K562 (cell line): ENCODE measurements at regions not wholly inside any gene's neighbourhood (a gene's known extent, or its start where the extent isn't known, plus 50 kb on each side); places are given as distances from the start of the nearest gene placed in this dataset.

ENCODE experiments used
- ATAC-seq: fragments of 200-7000 bp; cut with Tn5 transposase; 3 replicates; pipeline ENCODE4 v1.9.1; 2020; ENCODE audit warnings: moderate library complexity
- BruUV-seq: library from RNA; stranded (reverse); fragments of 400-500 nt; replicated peaks from 2 replicates; lab custom pipeline; 2021; lab: Mats Ljungman, UMichigan
- CTCF ChIA-PET: fragments of 300-600 bp; formaldehyde crosslinking; extraction: SDS; loops from one replicate; lab custom pipeline; 2021; ENCODE audit warnings: low intra/inter-chr PET ratio; lab: Yijun Ruan, JAX
- POLR2A ChIA-PET: fragments of 300-600, 350-650 bp; sonication (Branson Sonifier 250); formaldehyde crosslinking; extraction: SDS; loops from one replicate; lab custom pipeline; 2021; ENCODE audit warnings: antibody characterized with exemption, inconsistent platforms; lab: Yijun Ruan, JAX
- DNase-seq, 4 experiments: peaks; one replicate each; pipeline versions ENCODE4 v3.0.0 to v3.0.0-alpha.2; 2011 to 2018; ENCODE audit warnings: low spot score in 3 of 4, mixed read lengths in 3 of 4; ENCODE audit errors: extremely low read depth in 1 of 4
- FAIRE-seq: peaks from 2 replicates; lab custom pipeline; 2011; peaks lifted over from hg19 to GRCh38; lab: Jason Lieb, UNC
- H2AFZ ChIP-seq: 2 replicates; pipeline ENCODE4 v1.6.0; 2011; ENCODE audit warnings: low read depth, low read length, control low read depth, inconsistent platforms
- H3K27ac ChIP-seq: fragments of 200-600 bp; 3 replicates; pipeline ENCODE4 v1.8.0; 2011; ENCODE audit warnings: low read depth, mild to moderate bottlenecking, control low read depth, inconsistent platforms, low read length, moderate library complexity, mixed read lengths; ENCODE audit errors: extremely low read depth
- H3K27me3 ChIP-seq, 2 experiments: fragments of 300-600 bp in 1 of 2; 2 replicates in 1 of 2; 3 replicates in 1 of 2; pipeline versions ENCODE4 v1.6.0 to v1.8.0; 2011; ENCODE audit warnings: inconsistent platforms in 2 of 2, low read length in 2 of 2, mild to moderate bottlenecking in 1 of 2, mixed read lengths in 1 of 2, moderate library complexity in 1 of 2; ENCODE audit not compliant: control insufficient read depth in 2 of 2, insufficient read depth in 2 of 2
- H3K36me3 ChIP-seq: fragments of 300-600 bp; 3 replicates; pipeline ENCODE4 v1.8.0; 2011; ENCODE audit warnings: mild to moderate bottlenecking, low read length, inconsistent platforms; ENCODE audit not compliant: control insufficient read depth, insufficient read depth
- H3K4me1 ChIP-seq, 2 experiments: fragments of 200-600 bp in 1 of 2; replicated peaks in 1 of 2; 2 replicates in 1 of 2; 3 replicates in 1 of 2; pipeline versions ENCODE4 v1.5.1 to v1.8.0; 2011; ENCODE audit warnings: inconsistent platforms in 2 of 2, low read length in 2 of 2, mild to moderate bottlenecking in 1 of 2, mixed read lengths in 1 of 2, moderate library complexity in 1 of 2; ENCODE audit not compliant: control insufficient read depth in 2 of 2, insufficient read depth in 2 of 2
- H3K4me2 ChIP-seq: 2 replicates; pipeline ENCODE4 v1.6.1; 2011; ENCODE audit warnings: low read length, control low read depth, inconsistent platforms, mixed read lengths; ENCODE audit not compliant: insufficient read depth
- H3K4me3 ChIP-seq: fragments of 200-600 bp; sonication (generic), shearing (Covaris generic); 2 replicates; pipeline ENCODE4 v1.5.1; 2016; ENCODE audit warnings: control low read depth, inconsistent platforms
- H3K79me2 ChIP-seq: fragments of 200-600 bp; 3 replicates; pipeline ENCODE4 v1.8.0; 2011; ENCODE audit warnings: low read length, inconsistent platforms; ENCODE audit not compliant: control insufficient read depth, insufficient read depth
- H3K9ac ChIP-seq, 2 experiments: 2 replicates each; pipeline versions ENCODE4 v1.6.0 to v1.6.1; 2011; ENCODE audit warnings: low read depth in 2 of 2, low read length in 2 of 2, control low read depth in 1 of 2, inconsistent platforms in 1 of 2, mild to moderate bottlenecking in 1 of 2, mixed read lengths in 1 of 2; ENCODE audit not compliant: insufficient read depth in 1 of 2
- H3K9me1 ChIP-seq: one replicate; pipeline ENCODE4 v1.6.0; 2011; ENCODE audit warnings: inconsistent platforms, mild to moderate bottlenecking, low read length, moderate library complexity; ENCODE audit not compliant: control insufficient read depth, insufficient read depth
- H3K9me3 ChIP-seq: replicated peaks from 2 replicates; pipeline ENCODE4 v1.5.1; 2011; ENCODE audit warnings: low read depth, low read length, inconsistent platforms; ENCODE audit not compliant: control insufficient read depth, insufficient read depth
- H4K20me1 ChIP-seq: replicated peaks from 2 replicates; pipeline ENCODE4 v1.6.1; 2011; ENCODE audit warnings: low read length, inconsistent platforms, mixed read lengths; ENCODE audit not compliant: control insufficient read depth, insufficient read depth
- E2F8 ChIP-seq: fragments of 450-650 bp; IDR thresholded peaks from 2 replicates; pipeline ENCODE4 v1.7.1; 2018; ENCODE audit warnings: mild to moderate bottlenecking, low read depth; ENCODE audit not compliant: partially characterized antibody
- FIP1L1 ChIP-seq: fragments of 200-400 bp; formaldehyde crosslinking; IDR thresholded peaks from 2 replicates; pipeline ENCODE4 v1.6.1; 2018; ENCODE audit warnings: mild to moderate bottlenecking, low read depth, low read length; ENCODE audit not compliant: poor library complexity, severe bottlenecking
- HNRNPUL1 ChIP-seq: fragments of 200-400 bp; formaldehyde crosslinking; IDR thresholded peaks from 2 replicates; pipeline ENCODE4 v1.6.1; 2017; ENCODE audit warnings: low read length
- POLR2AphosphoS2 ChIP-seq: IDR thresholded peaks from 2 replicates; pipeline ENCODE4 v1.6.1; 2012; ENCODE audit warnings: low read length, improper control_type of control experiment
- SMAD4 ChIP-seq: fragments of 250-450 bp; sonication (Bioruptor Pico); conservative IDR thresholded peaks from 2 replicates; pipeline ENCODE4 v1.8.0; 2021; ENCODE audit warnings: inconsistent platforms, mild to moderate bottlenecking, moderate library complexity
- SMARCB1 ChIP-seq: IDR thresholded peaks from 2 replicates; pipeline ENCODE4 v1.6.1; 2011; ENCODE audit warnings: improper control_type of control experiment, low read depth; ENCODE audit not compliant: insufficient read length
- XRCC4 ChIP-seq: IDR thresholded peaks from one replicate; pipeline ENCODE4 v1.6.1; 2011; ENCODE audit not compliant: insufficient read depth, insufficient read length; ENCODE audit errors: extremely low read depth
- ZFX ChIP-seq: sonication (generic); formaldehyde crosslinking; IDR thresholded peaks from 2 replicates; pipeline ENCODE4 v1.8.0; 2022; ENCODE audit warnings: mild to moderate bottlenecking, missing genetic modification reagents, moderate library complexity
- ZNF347 ChIP-seq: fragments of 450-650 bp; formaldehyde crosslinking; IDR thresholded peaks from 2 replicates; pipeline ENCODE4 v1.4.0; 2020; ENCODE audit warnings: low read depth, mild to moderate bottlenecking, moderate library complexity
- ZNF511 ChIP-seq: sonication (generic); formaldehyde crosslinking; IDR thresholded peaks from 2 replicates; pipeline ENCODE4 v1.8.0; 2022; ENCODE audit warnings: mild to moderate bottlenecking, missing genetic modification reagents
- ZNF707 ChIP-seq: fragments of 250-450 bp; sonication (Bioruptor Pico); conservative IDR thresholded peaks from 2 replicates; pipeline ENCODE4 v1.8.0; 2022; ENCODE audit warnings: inconsistent platforms, mild to moderate bottlenecking, moderate library complexity
- WGBS: fragments of 100-300 bp; shearing (Covaris generic); methylation state at CpG from one replicate; pipeline ENCODE4 v1.1.6; 2016; ENCODE audit warnings: low coverage, mixed read lengths; ENCODE audit not compliant: insufficient coverage; ENCODE audit errors: missing lambda C conversion rate; 5-methylcytosine and 5-hydroxymethylcytosine counted together
- in situ Hi-C: fragments of 300-500 bp; cut with MboI; formaldehyde crosslinking; loops from 4 replicates; pipeline ENCODE4 v1.15.0; 2018; ENCODE audit warnings: inconsistent platforms, mixed read lengths
- intact Hi-C: fragments of 100-400 bp; cut with micrococcal nuclease; formaldehyde crosslinking; loops from 2 replicates; pipeline ENCODE4 v1.14.2; 2022

GRCh38 chrX:145919400-145919799 is 101.8 kb downstream of the SLITRK2 start:
- TF ChIP-seq ZFX (CRISPR knock-in tag) (no peak), SMAD4 (no peak), XRCC4 (no peak)
- Histone ChIP-seq H3K9ac (no peak overlapping the region), H3K79me2 (no peaks in the 10 kb centered on the region), H3K4me1 (no peaks in the 10 kb centered on the region), H3K9me3 (no peaks in the 10 kb centered on the region), H3K4me2 (no peak overlapping the region), H4K20me1 (no peaks in the 10 kb centered on the region), H2AFZ (no peak overlapping the region), H3K9me1 (no peaks in the 10 kb centered on the region), H3K4me3 (no peak overlapping the region), H3K36me3 (no peaks in the 10 kb centered on the region), H3K27ac (no peak overlapping the region), H3K27me3 (no peaks in the 10 kb centered on the region)
- intact Hi-C loops (no loop called here), in situ Hi-C loops (no loop called here)
- no TSS peak for BruUV-seq
- ChIA-PET POLR2A (no interaction called here), CTCF (no interaction called here)
- no peak for ATAC-seq
- DNase-seq, result no peak
- FAIRE-seq, result no peak

DNA sequence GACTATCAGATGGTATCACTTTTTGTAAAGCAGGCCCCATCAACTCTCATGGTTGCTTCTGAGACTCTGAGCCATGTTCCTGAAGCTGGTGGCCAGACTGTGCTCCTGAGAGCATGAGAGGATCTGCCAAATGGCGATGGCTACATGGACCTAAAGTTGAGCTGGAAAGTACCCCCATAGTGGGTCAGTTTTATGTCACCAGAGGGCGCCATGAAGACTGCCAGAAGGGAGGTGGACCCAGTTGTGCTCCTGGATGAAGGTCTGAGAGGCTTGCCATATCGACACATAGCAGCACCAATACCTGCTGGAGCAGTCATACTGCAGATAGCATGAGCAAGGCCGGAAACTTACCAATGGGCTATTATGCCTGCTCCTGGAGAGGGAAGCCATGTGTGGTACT is 105.7 kb downstream of the SLITRK2 start:
- Histone ChIP-seq H3K9me3 (no peaks in the 10 kb centered on the region), H3K79me2 (no peaks in the 10 kb centered on the region), H3K4me1 (no peaks in the 10 kb centered on the region), H3K4me2 (no peak overlapping the region), H2AFZ (no peak overlapping the region), H3K36me3 (no peaks in the 10 kb centered on the region), H3K9me1 (no peaks in the 10 kb centered on the region), H3K27ac (no peak overlapping the region), H3K9ac (no peak overlapping the region), H4K20me1 (no peaks in the 10 kb centered on the region), H3K4me3 (no peak overlapping the region), H3K27me3 (no peaks in the 10 kb centered on the region)
- BruUV-seq, result no TSS peak
- in situ Hi-C loops (no loop called here), intact Hi-C loops (no loop called here)
- 0% methylated on average over 4 of the region's 4 CpGs for WGBS
- DNase-seq (no peak), ATAC-seq (no peak), FAIRE-seq (no peak)
- ChIA-PET CTCF (no interaction called here), POLR2A (no interaction called here)
- TF ChIP-seq FIP1L1 (no peak), ZNF707 (CRISPR knock-in tag) (no peak), ZNF511 (CRISPR knock-in tag) (no peak), E2F8 (no peak), HNRNPUL1 (no peak), POLR2AphosphoS2 (no peak), ZNF347 (no peak), SMARCB1 (no peak)
